ENCODE measurements at regions not wholly inside any gene's neighbourhood (a gene's known extent, or its start where the extent isn't known, plus 50 kb on each side); places are given as distances from the start of the nearest gene placed in this dataset.
"Not testable (repeated sequence)": the region's sequence is repeated elsewhere in the genome, so short reads cannot be mapped to it uniquely, and the experiment has no call there.

- TF ChIP-seq POLR2A, CTCF (IDR thresholded peaks at IDR 0.05): not testable (repeated sequence)
These were observed 83.4 kb upstream of the ECI2 start for GRCh38 chr6:4218619-4219317.

Measured in lower leg skin (tissue), 3 donors.